ENCODE measurements at regions not wholly inside any gene's neighbourhood (a gene's known extent, or its start where the extent isn't known, plus 50 kb on each side); places are given as distances from the start of the nearest gene placed in this dataset.
"Not testable (repeated sequence)": the region's sequence is repeated elsewhere in the genome, so short reads cannot be mapped to it uniquely, and the experiment has no call there.

DNA sequence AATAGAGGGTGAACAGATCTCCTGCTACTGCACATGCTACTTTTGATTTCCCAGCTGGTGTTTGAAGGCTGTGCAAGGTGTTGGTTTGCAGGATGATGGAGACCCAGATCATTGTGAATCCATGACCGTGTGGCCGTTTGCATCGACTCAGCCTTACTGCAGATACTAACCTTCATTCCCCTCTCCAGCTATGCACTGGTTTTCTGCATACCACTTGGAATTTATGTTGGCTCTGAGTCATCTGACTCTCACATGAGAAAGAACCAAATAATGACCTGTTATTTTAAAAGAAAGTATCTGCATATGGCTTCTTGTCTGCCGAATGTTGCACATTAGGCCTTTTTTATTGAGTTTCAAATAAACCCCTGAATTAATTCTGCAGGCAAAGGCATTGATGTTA is 221.7 kb upstream of the PRKX start:
- H3K27me3 ChIP-seq (ENCODE audit: control insufficient read depth, insufficient read depth, low read length); H3K9ac ChIP-seq (ENCODE audit: low read length); H3K36me3 ChIP-seq (ENCODE audit: control insufficient read depth, insufficient read depth, low read length); H3K4me1 ChIP-seq (ENCODE audit: control insufficient read depth, insufficient read depth, low read length); H3K27ac ChIP-seq (ENCODE audit: low read depth, low read length); H3K4me3 ChIP-seq (ENCODE audit: low read length): not testable (repeated sequence)

DNA sequence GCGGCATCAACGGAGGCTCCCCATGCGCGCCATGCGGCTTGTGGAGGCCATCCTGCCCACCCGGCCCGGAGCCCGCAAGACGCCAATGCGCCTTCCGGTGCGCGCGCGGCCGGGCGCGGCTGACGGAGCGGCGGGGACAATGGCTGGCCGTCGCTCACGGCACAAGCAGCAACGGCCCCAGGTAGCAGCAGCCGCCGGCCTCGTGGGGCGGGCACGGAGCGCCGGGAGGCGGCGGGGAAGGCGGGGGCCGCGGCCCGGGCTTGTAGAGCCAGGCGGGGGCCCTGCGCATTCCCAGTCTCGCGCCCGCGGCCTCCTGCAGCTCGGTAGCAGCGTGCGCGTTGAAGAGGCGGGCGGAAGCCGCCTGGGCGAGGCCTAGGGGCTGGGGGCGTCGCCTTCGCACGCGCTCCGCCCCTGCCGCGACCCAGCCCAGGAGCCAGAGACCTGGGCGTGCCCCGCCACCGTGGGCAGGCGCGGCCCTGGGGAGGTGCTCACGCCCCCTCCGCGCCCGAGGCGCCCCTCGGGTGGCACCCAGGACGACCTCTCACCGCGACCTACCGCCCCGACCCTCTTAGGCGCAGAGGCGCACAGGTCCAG is 207.1 kb upstream of the PRKX start:
- not testable (repeated sequence) for H3K27ac ChIP-seq (ENCODE audit: low read depth, low read length); H3K4me1 ChIP-seq (ENCODE audit: control insufficient read depth, insufficient read depth, low read length); H3K27me3 ChIP-seq (ENCODE audit: control insufficient read depth, insufficient read depth, low read length); H3K9ac ChIP-seq (ENCODE audit: low read length); H3K4me3 ChIP-seq (ENCODE audit: low read length); H3K36me3 ChIP-seq (ENCODE audit: control insufficient read depth, insufficient read depth, low read length)

DNA sequence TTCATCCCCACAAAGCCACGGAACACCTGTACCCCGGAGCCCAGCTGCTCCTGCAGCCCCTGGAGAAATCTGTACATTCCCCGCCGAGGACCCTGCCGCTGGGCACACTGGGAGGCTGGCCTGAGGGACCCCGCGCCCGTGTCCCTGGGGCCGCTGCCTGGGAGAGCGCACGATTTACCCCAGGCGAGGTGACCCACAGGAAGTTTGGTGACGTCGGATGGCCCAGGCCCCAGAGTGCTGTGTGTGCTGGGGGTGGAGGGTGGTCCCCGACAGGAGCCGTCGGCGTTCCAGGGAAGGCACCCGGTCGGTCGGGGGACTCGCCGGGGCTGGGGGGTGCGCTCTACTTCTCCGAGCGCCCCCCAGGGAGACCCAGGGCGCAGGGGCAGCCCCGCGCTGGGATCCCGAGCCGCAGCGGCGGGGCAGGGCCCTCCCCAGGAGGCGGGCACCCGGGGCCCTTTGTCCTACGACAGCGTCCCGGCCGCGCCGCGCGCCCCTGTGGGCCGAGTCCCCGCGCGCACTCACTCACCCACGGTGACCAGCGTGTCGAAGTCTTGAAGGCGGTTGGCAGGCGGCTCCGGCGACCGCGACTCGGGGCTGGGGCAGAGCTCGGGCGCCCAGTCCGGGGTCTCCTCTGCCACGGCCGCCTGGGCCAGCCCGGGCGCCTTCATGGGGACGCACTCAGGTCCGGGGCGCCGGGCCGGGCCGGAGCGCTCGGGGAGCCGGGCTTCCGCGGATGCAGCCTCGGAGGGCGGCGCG is 206.4 kb upstream of the PRKX start:
- H3K27ac ChIP-seq (ENCODE audit: low read depth, low read length); H3K36me3 ChIP-seq (ENCODE audit: control insufficient read depth, insufficient read depth, low read length); H3K27me3 ChIP-seq (ENCODE audit: control insufficient read depth, insufficient read depth, low read length); H3K9ac ChIP-seq (ENCODE audit: low read length); H3K4me3 ChIP-seq (ENCODE audit: low read length); H3K4me1 ChIP-seq (ENCODE audit: control insufficient read depth, insufficient read depth, low read length): not testable (repeated sequence)

DNA sequence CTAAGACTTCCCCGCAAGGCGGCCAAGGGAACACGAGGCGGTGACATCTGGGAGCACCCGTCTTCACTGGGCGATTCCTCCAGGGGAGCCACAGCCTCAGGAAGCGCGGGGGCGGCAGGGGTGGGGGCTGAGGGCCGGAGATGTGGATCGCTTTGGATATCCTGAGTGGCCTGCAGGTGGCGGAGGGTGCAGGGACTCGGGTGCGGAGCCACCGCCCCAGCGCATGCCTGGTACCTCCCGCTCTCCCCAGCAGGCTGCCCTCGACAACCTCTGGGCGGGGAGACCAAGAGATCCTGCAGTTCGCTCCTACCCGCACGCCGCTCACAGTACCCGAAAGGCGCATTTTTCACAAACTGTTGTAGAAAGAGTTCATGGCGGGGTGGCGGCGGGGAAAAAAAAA is 201.4 kb upstream of the PRKX start:
- H3K36me3 ChIP-seq (ENCODE audit: control insufficient read depth, insufficient read depth, low read length); H3K4me1 ChIP-seq (ENCODE audit: control insufficient read depth, insufficient read depth, low read length); H3K27ac ChIP-seq (ENCODE audit: low read depth, low read length); H3K9ac ChIP-seq (ENCODE audit: low read length); H3K4me3 ChIP-seq (ENCODE audit: low read length); H3K27me3 ChIP-seq (ENCODE audit: control insufficient read depth, insufficient read depth, low read length): not testable (repeated sequence)

DNA sequence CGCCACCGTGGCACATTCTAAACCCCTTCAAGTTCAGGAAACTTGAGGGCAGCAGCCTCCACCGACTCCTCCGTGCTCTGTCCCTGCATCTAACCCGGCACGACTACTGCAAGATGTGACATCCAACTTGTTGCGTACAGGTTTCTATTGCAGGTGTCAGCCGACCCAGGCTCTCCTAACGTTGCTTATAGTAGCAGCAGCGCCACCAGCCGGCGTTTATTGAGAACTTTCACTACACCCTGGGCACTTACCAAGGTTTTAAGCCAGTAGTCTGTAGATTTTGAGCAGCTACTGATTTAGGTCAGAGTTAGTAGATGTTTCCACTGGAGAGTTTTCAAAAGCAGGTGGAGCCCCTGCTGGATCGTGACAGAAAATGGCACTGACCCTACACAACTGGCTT is 200.6 kb upstream of the PRKX start:
- not testable (repeated sequence) for H3K9ac ChIP-seq (ENCODE audit: low read length); H3K4me3 ChIP-seq (ENCODE audit: low read length); H3K4me1 ChIP-seq (ENCODE audit: control insufficient read depth, insufficient read depth, low read length); H3K36me3 ChIP-seq (ENCODE audit: control insufficient read depth, insufficient read depth, low read length); H3K27ac ChIP-seq (ENCODE audit: low read depth, low read length); H3K27me3 ChIP-seq (ENCODE audit: control insufficient read depth, insufficient read depth, low read length)

DNA sequence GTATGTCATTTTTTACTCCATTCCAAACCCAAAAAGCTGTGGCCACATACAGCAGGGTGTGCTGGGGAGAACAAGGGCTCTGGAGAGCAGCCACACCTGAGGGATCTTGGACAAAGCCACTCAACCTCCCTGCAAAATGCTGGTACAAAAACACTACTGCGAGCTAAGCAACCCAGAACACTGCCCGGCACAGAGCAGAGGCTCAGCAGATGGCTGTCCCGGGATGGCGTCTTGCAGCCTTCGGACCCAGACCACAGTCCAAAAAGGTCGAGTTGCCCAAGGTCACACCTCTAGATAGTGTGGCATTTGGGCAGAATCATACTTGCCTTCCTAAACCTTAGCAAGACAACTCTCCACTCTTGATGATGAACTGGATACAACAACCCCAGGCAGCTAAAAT is 197.6 kb upstream of the PRKX start:
- H3K36me3 ChIP-seq (ENCODE audit: control insufficient read depth, insufficient read depth, low read length); H3K27me3 ChIP-seq (ENCODE audit: control insufficient read depth, insufficient read depth, low read length); H3K4me1 ChIP-seq (ENCODE audit: control insufficient read depth, insufficient read depth, low read length); H3K27ac ChIP-seq (ENCODE audit: low read depth, low read length); H3K4me3 ChIP-seq (ENCODE audit: low read length); H3K9ac ChIP-seq (ENCODE audit: low read length): not testable (repeated sequence)

DNA sequence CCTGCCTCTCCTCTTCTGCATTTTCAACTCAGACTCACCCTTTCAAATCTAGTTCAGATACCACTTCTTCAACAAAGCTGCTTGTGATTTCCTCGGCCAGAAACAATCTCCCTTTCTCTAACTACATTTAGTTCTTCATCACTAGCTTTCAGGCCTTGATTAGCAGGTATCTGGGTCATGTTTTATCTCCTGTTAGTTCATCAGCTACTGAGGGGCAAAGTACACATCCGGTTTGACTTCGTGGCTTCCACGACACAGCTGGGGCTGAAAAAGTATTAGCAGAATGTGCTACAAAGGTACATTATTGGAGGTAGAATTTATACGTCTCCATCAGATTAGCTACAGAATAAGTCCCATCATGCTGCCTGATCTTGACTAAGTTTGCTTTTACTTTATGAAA is 197.2 kb upstream of the PRKX start:
- H3K27ac ChIP-seq (ENCODE audit: low read depth, low read length); H3K27me3 ChIP-seq (ENCODE audit: control insufficient read depth, insufficient read depth, low read length); H3K4me3 ChIP-seq (ENCODE audit: low read length); H3K9ac ChIP-seq (ENCODE audit: low read length); H3K4me1 ChIP-seq (ENCODE audit: control insufficient read depth, insufficient read depth, low read length); H3K36me3 ChIP-seq (ENCODE audit: control insufficient read depth, insufficient read depth, low read length): not testable (repeated sequence)

DNA sequence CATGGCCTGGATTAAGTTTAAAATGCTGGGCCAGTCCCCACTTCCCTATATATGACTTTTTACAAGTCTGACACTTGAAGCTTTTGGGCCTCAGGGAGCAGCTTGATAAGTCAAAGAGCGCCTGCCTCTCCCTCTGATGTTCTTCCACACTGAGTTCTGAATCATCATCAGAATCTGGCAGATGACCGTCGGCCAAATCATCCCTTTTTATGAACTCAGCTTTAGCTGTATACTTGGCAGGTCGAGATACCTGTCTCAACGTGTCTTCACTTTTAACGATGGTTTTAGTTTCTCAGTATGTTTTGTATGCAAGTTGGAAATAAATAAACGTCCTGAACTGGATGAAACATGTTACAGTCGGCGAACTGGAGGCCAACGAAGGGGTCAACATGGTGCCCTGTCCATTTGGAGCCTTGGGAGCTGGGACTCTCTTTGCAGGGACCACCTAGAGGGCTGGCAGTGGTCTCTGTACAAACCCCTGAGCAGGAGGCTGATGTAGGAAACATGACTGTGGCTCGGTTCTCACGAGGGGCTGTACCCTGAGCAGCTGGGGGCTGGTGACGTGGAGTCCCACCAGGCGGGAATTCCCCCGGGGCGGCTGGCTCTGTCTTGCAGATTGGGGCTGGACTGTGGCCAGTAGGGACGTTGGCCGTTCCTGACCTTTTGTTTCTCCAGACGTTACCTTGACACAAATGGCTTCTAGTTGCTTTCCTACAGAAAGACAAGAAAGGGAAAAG is 192.2 kb upstream of the PRKX start:
- H3K36me3 ChIP-seq (ENCODE audit: control insufficient read depth, insufficient read depth, low read length); H3K9ac ChIP-seq (ENCODE audit: low read length); H3K4me3 ChIP-seq (ENCODE audit: low read length); H3K4me1 ChIP-seq (ENCODE audit: control insufficient read depth, insufficient read depth, low read length); H3K27me3 ChIP-seq (ENCODE audit: control insufficient read depth, insufficient read depth, low read length); H3K27ac ChIP-seq (ENCODE audit: low read depth, low read length): not testable (repeated sequence)

DNA sequence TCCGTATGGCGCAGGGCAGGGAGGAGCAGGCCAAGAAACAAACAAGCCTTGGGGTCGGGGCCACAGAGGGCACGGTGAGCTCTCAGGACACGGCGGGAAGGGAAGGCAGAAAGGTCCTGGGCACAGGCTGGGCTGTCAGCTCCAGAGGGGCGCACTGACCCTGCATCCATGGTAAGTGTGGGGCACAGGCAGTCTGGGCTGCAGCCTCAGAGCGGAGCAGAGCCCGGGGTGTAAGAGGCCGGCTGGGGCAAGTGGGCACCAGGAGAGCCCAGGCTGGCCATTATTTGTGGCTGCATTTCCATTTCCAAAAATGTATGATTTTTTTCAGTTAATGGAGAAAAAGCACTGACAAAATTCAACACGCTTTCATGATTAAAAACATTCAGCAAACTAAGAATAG is 188.8 kb upstream of the PRKX start:
- not testable (repeated sequence) for H3K4me3 ChIP-seq (ENCODE audit: low read length); H3K36me3 ChIP-seq (ENCODE audit: control insufficient read depth, insufficient read depth, low read length); H3K4me1 ChIP-seq (ENCODE audit: control insufficient read depth, insufficient read depth, low read length); H3K27ac ChIP-seq (ENCODE audit: low read depth, low read length); H3K9ac ChIP-seq (ENCODE audit: low read length); H3K27me3 ChIP-seq (ENCODE audit: control insufficient read depth, insufficient read depth, low read length)

DNA sequence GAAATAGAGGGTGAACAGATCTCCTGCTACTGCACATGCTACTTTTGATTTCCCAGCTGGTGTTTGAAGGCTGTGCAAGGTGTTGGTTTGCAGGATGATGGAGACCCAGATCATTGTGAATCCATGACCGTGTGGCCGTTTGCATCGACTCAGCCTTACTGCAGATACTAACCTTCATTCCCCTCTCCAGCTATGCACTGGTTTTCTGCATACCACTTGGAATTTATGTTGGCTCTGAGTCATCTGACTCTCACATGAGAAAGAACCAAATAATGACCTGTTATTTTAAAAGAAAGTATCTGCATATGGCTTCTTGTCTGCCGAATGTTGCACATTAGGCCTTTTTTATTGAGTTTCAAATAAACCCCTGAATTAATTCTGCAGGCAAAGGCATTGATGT is 183.3 kb upstream of the PRKX start:
- H3K4me3 ChIP-seq (ENCODE audit: low read length); H3K9ac ChIP-seq (ENCODE audit: low read length); H3K27ac ChIP-seq (ENCODE audit: low read depth, low read length); H3K27me3 ChIP-seq (ENCODE audit: control insufficient read depth, insufficient read depth, low read length); H3K4me1 ChIP-seq (ENCODE audit: control insufficient read depth, insufficient read depth, low read length); H3K36me3 ChIP-seq (ENCODE audit: control insufficient read depth, insufficient read depth, low read length): not testable (repeated sequence)

DNA sequence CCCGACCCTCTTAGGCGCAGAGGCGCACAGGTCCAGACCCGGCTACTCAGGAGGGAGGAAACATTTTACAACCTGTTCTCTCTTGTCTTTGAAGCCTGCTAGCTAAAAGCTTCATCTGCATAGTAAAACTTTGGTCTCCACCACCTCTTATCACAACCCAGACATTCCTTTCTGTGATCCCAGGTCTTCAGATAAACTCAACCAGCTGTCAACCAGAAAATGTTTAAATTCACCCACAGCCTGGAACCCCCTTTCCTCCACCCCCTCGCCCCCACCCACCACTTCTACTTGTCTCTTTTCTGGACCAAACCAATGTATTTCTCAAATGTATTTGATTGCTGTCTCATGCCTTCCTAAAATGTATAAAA is 169.1 kb upstream of the PRKX start:
- H3K36me3 ChIP-seq (ENCODE audit: control insufficient read depth, insufficient read depth, low read length); H3K9ac ChIP-seq (ENCODE audit: low read length); H3K4me3 ChIP-seq (ENCODE audit: low read length); H3K4me1 ChIP-seq (ENCODE audit: control insufficient read depth, insufficient read depth, low read length); H3K27me3 ChIP-seq (ENCODE audit: control insufficient read depth, insufficient read depth, low read length); H3K27ac ChIP-seq (ENCODE audit: low read depth, low read length): not testable (repeated sequence)

DNA sequence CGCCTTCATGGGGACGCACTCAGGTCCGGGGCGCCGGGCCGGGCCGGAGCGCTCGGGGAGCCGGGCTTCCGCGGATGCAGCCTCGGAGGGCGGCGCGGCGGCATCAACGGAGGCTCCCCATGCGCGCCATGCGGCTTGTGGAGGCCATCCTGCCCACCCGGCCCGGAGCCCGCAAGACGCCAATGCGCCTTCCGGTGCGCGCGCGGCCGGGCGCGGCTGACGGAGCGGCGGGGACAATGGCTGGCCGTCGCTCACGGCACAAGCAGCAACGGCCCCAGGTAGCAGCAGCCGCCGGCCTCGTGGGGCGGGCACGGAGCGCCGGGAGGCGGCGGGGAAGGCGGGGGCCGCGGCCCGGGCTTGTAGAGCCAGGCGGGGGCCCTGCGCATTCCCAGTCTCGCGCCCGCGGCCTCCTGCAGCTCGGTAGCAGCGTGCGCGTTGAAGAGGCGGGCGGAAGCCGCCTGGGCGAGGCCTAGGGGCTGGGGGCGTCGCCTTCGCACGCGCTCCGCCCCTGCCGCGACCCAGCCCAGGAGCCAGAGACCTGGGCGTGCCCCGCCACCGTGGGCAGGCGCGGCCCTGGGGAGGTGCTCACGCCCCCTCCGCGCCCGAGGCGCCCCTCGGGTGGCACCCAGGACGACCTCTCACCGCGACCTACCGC is 168.6 kb upstream of the PRKX start:
- not testable (repeated sequence) for H3K9ac ChIP-seq (ENCODE audit: low read length); H3K4me1 ChIP-seq (ENCODE audit: control insufficient read depth, insufficient read depth, low read length); H3K4me3 ChIP-seq (ENCODE audit: low read length); H3K36me3 ChIP-seq (ENCODE audit: control insufficient read depth, insufficient read depth, low read length); H3K27me3 ChIP-seq (ENCODE audit: control insufficient read depth, insufficient read depth, low read length); H3K27ac ChIP-seq (ENCODE audit: low read depth, low read length)
